Adrenal gland (tissue), 9 donors: ENCODE measurements at regions not wholly inside any gene's neighbourhood (a gene's known extent, or its start where the extent isn't known, plus 50 kb on each side); places are given as distances from the start of the nearest gene placed in this dataset.
"Not testable (repeated sequence)": the region's sequence is repeated elsewhere in the genome, so short reads cannot be mapped to it uniquely, and the experiment has no call there.

Source experiments
- DNase-seq, 7 donors: peaks; one replicate each; pipeline ENCODE4 v3.0.0-alpha.2; 2019 to 2020
- H3K27ac ChIP-seq, 5 donors: fragments of 200-600 bp; sonication (generic) in 4 of 5; 1 replicate in 3 of 5; 2 replicates in 2 of 5; pipeline versions ENCODE4 v1.5.1 to v1.8.0; 2016 to 2020; ENCODE audit warnings: mild to moderate bottlenecking in 1 of 5
- H3K27me3 ChIP-seq: fragments of 200-600 bp; 2 replicates; pipeline ENCODE4 v1.8.0; 2021
- H3K36me3 ChIP-seq, 2 donors: fragments of 200-600 bp; replicated peaks in 1 of 2; 1 replicate in 1 of 2; 2 replicates in 1 of 2; pipeline versions ENCODE4 v1.5.1 to v1.8.0; 2018 to 2022
- H3K4me1 ChIP-seq, 2 donors: fragments of 200-600 bp; replicated peaks in 1 of 2; 1 replicate in 1 of 2; 2 replicates in 1 of 2; pipeline versions ENCODE4 v1.5.1 to v1.8.0; 2018 to 2021
- H3K4me3 ChIP-seq, 4 donors: fragments of 200-600 bp; sonication (generic) in 3 of 4; one replicate each; pipeline ENCODE4 v1.5.1; 2016 to 2018
- H3K9me3 ChIP-seq, 3 donors: fragments of 200-600 bp; sonication (generic) in 1 of 3; replicated peaks in 1 of 3; 1 replicate in 2 of 3; 2 replicates in 1 of 3; pipeline versions ENCODE4 v1.5.1 to v1.8.0; 2016 to 2021
- POLR2A ChIP-seq, 2 donors: fragments of 450-650 bp; IDR thresholded peaks; one replicate each; pipeline ENCODE4 v1.6.1; 2017; ENCODE audit warnings: antibody characterized with exemption in 2 of 2, mild to moderate bottlenecking in 2 of 2, moderate library complexity in 1 of 2
- WGBS, 4 donors: extraction: QIAGEN DNeasy Blood & Tissue Kit in 2 of 4; methylation state at CpG; one replicate each; pipeline versions ENCODE4 v1.1.5 to v1.1.7; 2013 to 2017; 5-methylcytosine and 5-hydroxymethylcytosine counted together
- intact Hi-C, 2 donors: fragments of 100-400 bp; cut with DNase I; formaldehyde crosslinking; loops; one replicate each; pipeline versions ENCODE4 v1.14.1 to v1.15.0; 2022 to 2023
- TF ChIP-seq, protein P1 (sequence below), 6 experiments: fragments of 450-650 bp in 4 of 6; fragments of 200-600 bp in 2 of 6; sonication (generic) in 1 of 6; IDR thresholded peaks; 1 replicate in 5 of 6; 2 replicates in 1 of 6; pipeline versions ENCODE4 v1.5.1 to v1.8.0; 2016 to 2021; ENCODE audit warnings: antibody characterized with exemption in 6 of 6, mild to moderate bottlenecking in 2 of 6, moderate library complexity in 1 of 6
- donor health status: healthy with polysubstance abuse.
- donor health status: Bipolar disorder and iron deficiency.
- donor health status: DM: yes; HTN: yes; CAD: no.
- donor health status: DM: no; HTN: no; CAD: no.
- donor health status: DM: no; HTN: no; CAD: no.

DNA sequence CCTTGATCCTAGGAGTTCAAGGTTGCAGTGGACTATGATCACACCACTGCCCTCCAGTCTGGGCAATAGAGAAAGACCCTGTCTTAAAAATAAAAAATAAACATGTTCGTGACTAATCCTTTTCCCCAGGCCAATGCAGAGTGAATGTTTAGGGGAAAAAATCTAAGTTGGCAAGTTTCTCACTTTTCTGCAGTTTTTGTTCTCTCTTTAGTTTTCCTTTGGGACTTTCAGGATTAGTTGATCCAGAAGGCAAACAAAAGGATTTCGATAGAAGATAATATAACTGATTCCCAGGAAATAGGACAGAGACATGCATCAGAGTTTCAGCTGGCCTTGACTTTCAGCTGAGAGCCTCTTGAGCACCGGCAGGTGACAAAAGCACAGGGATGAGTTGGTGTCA, 53.3 kb downstream of the SOD2 start:
- 39 to 51% (median 40%) methylated on average over 3 of the region's 3 CpGs for WGBS, 4 donors
- H3K4me1 ChIP-seq, result peaks cover 7 to 8% of the 10 kb centered on the region in 2 donors
- no peaks in the 10 kb centered on the region for H3K27me3 ChIP-seq
- no peaks in the 10 kb centered on the region for H3K9me3 ChIP-seq
- peak in 2 of 7 donors; percentile 19 to 28 for DNase-seq
- H3K36me3 ChIP-seq, result no peaks in the 10 kb centered on the region
- intact Hi-C loops, result no loop called here
- H3K27ac ChIP-seq, result no peak overlapping the region
- TF ChIP-seq POLR2A (IDR thresholded peaks at IDR 0.05), result no peak
- TF ChIP-seq, protein P1, sequence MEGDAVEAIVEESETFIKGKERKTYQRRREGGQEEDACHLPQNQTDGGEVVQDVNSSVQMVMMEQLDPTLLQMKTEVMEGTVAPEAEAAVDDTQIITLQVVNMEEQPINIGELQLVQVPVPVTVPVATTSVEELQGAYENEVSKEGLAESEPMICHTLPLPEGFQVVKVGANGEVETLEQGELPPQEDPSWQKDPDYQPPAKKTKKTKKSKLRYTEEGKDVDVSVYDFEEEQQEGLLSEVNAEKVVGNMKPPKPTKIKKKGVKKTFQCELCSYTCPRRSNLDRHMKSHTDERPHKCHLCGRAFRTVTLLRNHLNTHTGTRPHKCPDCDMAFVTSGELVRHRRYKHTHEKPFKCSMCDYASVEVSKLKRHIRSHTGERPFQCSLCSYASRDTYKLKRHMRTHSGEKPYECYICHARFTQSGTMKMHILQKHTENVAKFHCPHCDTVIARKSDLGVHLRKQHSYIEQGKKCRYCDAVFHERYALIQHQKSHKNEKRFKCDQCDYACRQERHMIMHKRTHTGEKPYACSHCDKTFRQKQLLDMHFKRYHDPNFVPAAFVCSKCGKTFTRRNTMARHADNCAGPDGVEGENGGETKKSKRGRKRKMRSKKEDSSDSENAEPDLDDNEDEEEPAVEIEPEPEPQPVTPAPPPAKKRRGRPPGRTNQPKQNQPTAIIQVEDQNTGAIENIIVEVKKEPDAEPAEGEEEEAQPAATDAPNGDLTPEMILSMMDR (IDR thresholded peaks at IDR 0.05), result no peak
- no peak overlapping the region for H3K4me3 ChIP-seq

DNA sequence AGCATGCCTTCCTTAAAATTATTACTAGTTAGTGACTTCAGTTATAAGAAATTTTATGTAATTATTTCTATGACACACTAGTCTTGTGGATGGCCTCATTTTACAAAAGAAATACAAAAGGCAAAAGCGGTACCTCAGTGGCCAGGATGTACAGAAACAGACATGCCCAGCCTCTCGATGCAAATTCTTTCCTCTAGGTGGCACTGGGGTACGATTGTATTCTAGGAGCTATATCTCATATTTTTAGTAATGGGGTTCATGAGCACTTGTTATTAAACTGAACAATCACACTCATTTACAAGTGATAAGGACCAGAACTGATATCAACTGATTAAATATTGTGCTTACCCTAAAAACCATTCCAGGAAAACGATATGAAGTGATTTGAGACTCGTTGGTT, 59.8 kb downstream of the SOD2 start:
- TF ChIP-seq POLR2A (IDR thresholded peaks at IDR 0.05), result no peak
- TF ChIP-seq, protein P1 (IDR thresholded peaks at IDR 0.05), result peak in 2 of 6 experiments; percentile 18 to 23

DNA sequence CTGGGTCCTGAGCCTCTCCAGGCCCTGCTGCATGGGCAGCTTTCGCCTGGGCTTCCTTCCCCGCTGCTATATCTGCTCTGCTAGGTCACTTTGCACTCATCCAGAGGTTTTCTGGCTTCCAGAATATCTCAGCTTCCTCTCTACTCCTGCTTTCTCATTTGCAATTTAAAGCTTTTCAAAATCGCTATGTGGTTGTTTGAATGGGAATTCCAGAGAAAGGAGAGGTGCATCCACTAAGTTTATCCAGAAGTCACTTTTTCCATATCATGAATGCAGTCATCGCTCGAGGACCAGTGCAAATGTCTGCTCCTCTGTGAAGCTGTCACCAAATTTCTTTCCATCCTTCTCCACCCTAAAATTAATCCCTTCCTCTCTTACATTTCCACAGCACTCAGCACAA, 61.2 kb downstream of the SOD2 start:
- TF ChIP-seq, protein P1 (IDR thresholded peaks at IDR 0.05), result no peak
- no peak for TF ChIP-seq POLR2A (IDR thresholded peaks at IDR 0.05)
- DNase-seq, result no peak
- Histone ChIP-seq H3K27ac (no peak overlapping the region), H3K27me3 (no peaks in the 10 kb centered on the region), H3K4me1 (no peaks in the 10 kb centered on the region), H3K9me3 (no peaks in the 10 kb centered on the region), H3K4me3 (no peak overlapping the region), H3K36me3 (no peaks in the 10 kb centered on the region)
- intact Hi-C loops, result no loop called here
- WGBS, 4 donors, result 94 to 97% (median 95%) methylated on average over 5 of the region's 5 CpGs

More for the DNA sequence above, 59.8 kb downstream of the SOD2 start:
- Histone ChIP-seq H3K36me3 (no peaks in the 10 kb centered on the region), H3K4me3 (no peak overlapping the region), H3K4me1 (no peaks in the 10 kb centered on the region), H3K27ac (no peak overlapping the region), H3K27me3 (no peaks in the 10 kb centered on the region), H3K9me3 (no peaks in the 10 kb centered on the region)
- no peak for DNase-seq
- WGBS, 4 donors, result 77 to 84% (median 80%) methylated on average over 5 of the region's 5 CpGs
- intact Hi-C loops, result no loop called here

DNA sequence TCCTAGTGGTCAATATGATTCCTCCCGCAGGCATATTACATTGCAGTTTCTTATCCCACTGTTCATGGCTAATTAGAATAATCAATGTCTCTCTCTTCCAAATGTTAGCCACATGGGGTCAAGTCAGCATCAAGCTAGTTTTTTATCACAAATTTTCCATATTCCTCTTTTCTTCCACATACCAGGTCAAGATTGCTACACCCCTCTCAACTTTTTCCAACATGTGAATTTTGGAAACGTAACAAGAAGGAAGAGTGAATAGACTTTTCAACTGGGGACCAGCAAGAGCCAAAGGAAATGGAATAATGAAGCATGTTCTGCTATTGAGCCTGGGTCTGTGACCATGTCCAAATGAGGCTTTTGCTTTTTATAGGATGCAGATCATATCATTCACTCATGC, 65.1 kb downstream of the SOD2 start:
- Histone ChIP-seq H3K27ac (no peak overlapping the region), H3K4me1 (no peaks in the 10 kb centered on the region), H3K4me3 (no peak overlapping the region), H3K27me3 (no peaks in the 10 kb centered on the region), H3K9me3 (no peaks in the 10 kb centered on the region), H3K36me3 (no peaks in the 10 kb centered on the region)
- TF ChIP-seq, protein P1 (IDR thresholded peaks at IDR 0.05), result no peak
- TF ChIP-seq POLR2A (IDR thresholded peaks at IDR 0.05), result no peak
- 89 to 96% (median 92%) methylated on average over 2 of the region's 2 CpGs for WGBS, 4 donors
- no peak for DNase-seq
- intact Hi-C loops, result no loop called here

DNA sequence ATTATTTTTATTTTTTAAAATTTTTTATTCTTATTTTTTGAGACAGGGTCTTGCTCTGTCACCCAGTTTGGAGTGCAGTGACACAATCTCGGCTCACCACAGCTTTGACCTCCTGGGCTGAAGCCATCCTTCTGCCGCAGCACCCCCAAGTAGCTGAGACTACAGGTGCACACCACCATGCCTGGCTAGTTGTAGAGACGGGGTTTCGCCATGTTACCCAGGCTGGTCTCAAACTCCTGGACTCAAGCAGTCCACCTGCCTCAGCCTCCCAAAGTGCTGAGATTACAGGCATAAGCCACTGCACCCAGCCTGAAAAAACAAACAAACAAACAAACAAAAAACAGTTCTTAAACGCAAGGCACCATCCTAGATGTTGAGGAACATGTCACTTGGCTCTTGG, 66.5 kb downstream of the SOD2 start:
- intact Hi-C loops, H3K9me3 ChIP-seq, H3K4me1 ChIP-seq, H3K4me3 ChIP-seq, H3K27me3 ChIP-seq, H3K27ac ChIP-seq, H3K36me3 ChIP-seq, DNase-seq: not testable (repeated sequence)
- WGBS, 4 donors, result 92 to 97% (median 96%) methylated on average over 5 of the region's 5 CpGs
